OCI-LY3 (cell line): ENCODE measurements at regions not wholly inside any gene's neighbourhood (a gene's known extent, or its start where the extent isn't known, plus 50 kb on each side); places are given as distances from the start of the nearest gene placed in this dataset.

Source experiments
- CTCF ChIP-seq: fragments of 200-600, 300-600 bp; sonication (generic); IDR thresholded peaks from 2 replicates; pipeline ENCODE4 v1.5.1; 2014; ENCODE audit warnings: antibody characterized with exemption, low read length, low read depth
- EZH2phosphoT487 ChIP-seq: fragments of 200-600 bp; shearing (Covaris generic); IDR thresholded peaks from 2 replicates; pipeline ENCODE4 v1.6.1; 2018; ENCODE audit warnings: antibody characterized with exemption, mixed run types, low read depth

GRCh38 chr2:55106148-55106547 lies 55.9 kb upstream of the RTN4 start:
- TF ChIP-seq EZH2phosphoT487 (no peak), CTCF (no peak)
